ENCODE measurements at regions not wholly inside any gene's neighbourhood (a gene's known extent, or its start where the extent isn't known, plus 50 kb on each side); places are given as distances from the start of the nearest gene placed in this dataset.

- Histone ChIP-seq H3K36me3 (ENCODE audit: control insufficient read depth, insufficient read depth, low read length) (no peaks in the 10 kb centered on the region), H3K4me3 (ENCODE audit: low read depth in 2 of 2, low read length in 2 of 2) (no peak overlapping the region), H3K4me1 (ENCODE audit: control insufficient read depth, insufficient read depth, low read length) (no peaks in the 10 kb centered on the region), H3K9me3 (ENCODE audit: control insufficient read depth, insufficient read depth, low read depth, low read length) (no peaks in the 10 kb centered on the region), H3K27me3 (ENCODE audit: control insufficient read depth, insufficient read depth, low read length) (no peaks in the 10 kb centered on the region), H3K27ac (ENCODE audit: low read length) (no peak overlapping the region)
- no TSS peak for BruUV-seq (replicated peaks)
- DNase-seq (ENCODE audit: low read depth, low spot score) (no peak), ATAC-seq (no peak)
- intact Hi-C loops (cut with micrococcal nuclease; ENCODE audit: unreplicated experiment) (no loop called here), in situ Hi-C loops (cut with HindIII; ENCODE audit: low pct_unique_long_range_greater_than_20kb, low sequenced_read_pairs) (no loop called here)
- TF ChIP-seq CTCF (IDR thresholded peaks at IDR 0.05) (no peak), POLR2AphosphoS5 (IDR thresholded peaks at IDR 0.05; ENCODE audit: low read depth, low read length) (no peak), TCF7L2 (IDR thresholded peaks at IDR 0.05; ENCODE audit: low read depth, low read length) (no peak), REST (IDR thresholded peaks at IDR 0.05; ENCODE audit: insufficient read depth in 1 of 2, low read depth in 2 of 2, low read length in 1 of 2) (no peak), SIN3A (IDR thresholded peaks at IDR 0.05; ENCODE audit: borderline replicate concordance, insufficient read depth, low read depth, low read length) (no peak)
- CTCF ChIA-PET: no interaction called here
- POLR2A ChIA-PET: no interaction called here
Observed at GRCh38 chrX:69263251-69263820, 98.1 kb upstream of the PJA1 start.

- TF ChIP-seq TCF7L2 (IDR thresholded peaks at IDR 0.05; ENCODE audit: low read depth, low read length): no peak
- TF ChIP-seq POLR2AphosphoS5 (IDR thresholded peaks at IDR 0.05; ENCODE audit: low read depth, low read length): no peak
- no peak for TF ChIP-seq CTCF (IDR thresholded peaks at IDR 0.05)
- TF ChIP-seq REST (IDR thresholded peaks at IDR 0.05; ENCODE audit: insufficient read depth in 1 of 2, low read depth in 2 of 2, low read length in 1 of 2): no peak
- no peak for TF ChIP-seq SIN3A (IDR thresholded peaks at IDR 0.05; ENCODE audit: borderline replicate concordance, insufficient read depth, low read depth, low read length)
- ATAC-seq (no peak), DNase-seq (ENCODE audit: low read depth, low spot score) (no peak)
- ChIA-PET CTCF (interaction anchor here (1.0 kb wide), 1 partner anchor 21 kb away, joined by 6 read pairs; no protein-coding TSS in a partner anchor), POLR2A (no interaction called here)
- in situ Hi-C loops (cut with HindIII; ENCODE audit: low pct_unique_long_range_greater_than_20kb, low sequenced_read_pairs) (no loop called here), intact Hi-C loops (cut with micrococcal nuclease; ENCODE audit: unreplicated experiment) (no loop called here)
- Histone ChIP-seq H3K36me3 (ENCODE audit: control insufficient read depth, insufficient read depth, low read length) (no peaks in the 10 kb centered on the region), H3K4me1 (ENCODE audit: control insufficient read depth, insufficient read depth, low read length) (no peaks in the 10 kb centered on the region), H3K27me3 (ENCODE audit: control insufficient read depth, insufficient read depth, low read length) (no peaks in the 10 kb centered on the region), H3K9me3 (ENCODE audit: control insufficient read depth, insufficient read depth, low read depth, low read length) (no peaks in the 10 kb centered on the region), H3K4me3 (ENCODE audit: low read depth in 2 of 2, low read length in 2 of 2) (no peak overlapping the region), H3K27ac (ENCODE audit: low read length) (no peak overlapping the region)
- no TSS peak for BruUV-seq (replicated peaks)
Observed at GRCh38 chrX:69262036-69262936, 97.0 kb upstream of the PJA1 start.
